HG03025 (cell line): ENCODE measurements at regions not wholly inside any gene's neighbourhood (a gene's known extent, or its start where the extent isn't known, plus 50 kb on each side); places are given as distances from the start of the nearest gene placed in this dataset.
"Not testable (repeated sequence)": the region's sequence is repeated elsewhere in the genome, so short reads cannot be mapped to it uniquely, and the experiment has no call there.

Source experiments
- ATAC-seq: cut with Tn5 transposase; IDR thresholded peaks from one replicate; pipeline ENCODE4 v1.9.1; 2021; ENCODE audit warnings: mild to moderate bottlenecking, moderate library complexity; ENCODE audit not compliant: unreplicated experiment, low FRiP score

- ATAC-seq: no peak
Observed at GRCh38 chr9:36463467-36463866, 63.4 kb upstream of the RNF38 start.

- no peak for ATAC-seq
Observed at GRCh38 chr9:36462245-36462644, 62.2 kb upstream of the RNF38 start.

GRCh38 chr9:36461323-36461722, 61.3 kb upstream of the RNF38 start:
- no peak for ATAC-seq

- ATAC-seq: not testable (repeated sequence)
Observed at GRCh38 chr9:36458430-36458915, 58.4 kb upstream of the RNF38 start.

- ATAC-seq: no peak
Observed at GRCh38 chr9:36457836-36458429, 57.9 kb upstream of the RNF38 start.

- ATAC-seq: no peak
Observed at GRCh38 chr9:36456480-36457065, 56.5 kb upstream of the RNF38 start.

GRCh38 chr9:36451949-36452348, 51.9 kb upstream of the RNF38 start:
- no peak for ATAC-seq

GRCh38 chr9:36450110-36450732, 50.2 kb upstream of the RNF38 start:
- ATAC-seq: no peak
